Choroid plexus epithelial cell (primary cell): ENCODE measurements at regions not wholly inside any gene's neighbourhood (a gene's known extent, or its start where the extent isn't known, plus 50 kb on each side); places are given as distances from the start of the nearest gene placed in this dataset.

Experiments used
- DNase-seq: peaks from one replicate; pipeline ENCODE4 v3.0.0-alpha.2; 2010; ENCODE audit warnings: low read depth
- H3K4me3 ChIP-seq: 2 replicates; pipeline ENCODE4 v1.5.1; 2011; ENCODE audit warnings: low read depth, mild to moderate bottlenecking, control low read depth, low read length, moderate library complexity
- TF ChIP-seq, protein P1 (sequence below): conservative IDR thresholded peaks from 2 replicates; pipeline ENCODE4 v1.5.1; 2011; ENCODE audit warnings: low read depth, mild to moderate bottlenecking, control low read depth, inconsistent platforms, low read length, moderate library complexity

DNA sequence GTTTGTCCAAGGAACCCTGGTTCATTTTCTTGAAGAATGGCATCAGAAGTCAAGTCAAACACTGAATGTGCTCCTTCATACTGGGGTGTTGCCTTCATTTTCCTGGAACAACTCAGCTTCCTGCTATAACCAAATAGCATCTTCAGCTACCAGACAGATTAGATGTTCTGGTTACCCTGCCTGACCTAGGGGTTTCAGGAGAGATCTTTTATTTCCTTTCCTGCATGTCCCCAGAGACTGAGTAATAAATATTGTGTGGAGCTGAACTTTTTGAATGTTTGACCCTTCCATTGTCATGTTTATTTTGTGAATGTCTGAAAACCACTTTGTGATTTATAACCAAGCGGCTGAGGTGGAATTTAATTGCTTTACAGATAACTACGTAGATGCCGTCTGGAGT is 147.1 kb downstream of the IRX1 start:
- H3K4me3 ChIP-seq, result no peak overlapping the region
- TF ChIP-seq, protein P1, sequence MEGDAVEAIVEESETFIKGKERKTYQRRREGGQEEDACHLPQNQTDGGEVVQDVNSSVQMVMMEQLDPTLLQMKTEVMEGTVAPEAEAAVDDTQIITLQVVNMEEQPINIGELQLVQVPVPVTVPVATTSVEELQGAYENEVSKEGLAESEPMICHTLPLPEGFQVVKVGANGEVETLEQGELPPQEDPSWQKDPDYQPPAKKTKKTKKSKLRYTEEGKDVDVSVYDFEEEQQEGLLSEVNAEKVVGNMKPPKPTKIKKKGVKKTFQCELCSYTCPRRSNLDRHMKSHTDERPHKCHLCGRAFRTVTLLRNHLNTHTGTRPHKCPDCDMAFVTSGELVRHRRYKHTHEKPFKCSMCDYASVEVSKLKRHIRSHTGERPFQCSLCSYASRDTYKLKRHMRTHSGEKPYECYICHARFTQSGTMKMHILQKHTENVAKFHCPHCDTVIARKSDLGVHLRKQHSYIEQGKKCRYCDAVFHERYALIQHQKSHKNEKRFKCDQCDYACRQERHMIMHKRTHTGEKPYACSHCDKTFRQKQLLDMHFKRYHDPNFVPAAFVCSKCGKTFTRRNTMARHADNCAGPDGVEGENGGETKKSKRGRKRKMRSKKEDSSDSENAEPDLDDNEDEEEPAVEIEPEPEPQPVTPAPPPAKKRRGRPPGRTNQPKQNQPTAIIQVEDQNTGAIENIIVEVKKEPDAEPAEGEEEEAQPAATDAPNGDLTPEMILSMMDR, result no peak
- DNase-seq, result no peak

DNA sequence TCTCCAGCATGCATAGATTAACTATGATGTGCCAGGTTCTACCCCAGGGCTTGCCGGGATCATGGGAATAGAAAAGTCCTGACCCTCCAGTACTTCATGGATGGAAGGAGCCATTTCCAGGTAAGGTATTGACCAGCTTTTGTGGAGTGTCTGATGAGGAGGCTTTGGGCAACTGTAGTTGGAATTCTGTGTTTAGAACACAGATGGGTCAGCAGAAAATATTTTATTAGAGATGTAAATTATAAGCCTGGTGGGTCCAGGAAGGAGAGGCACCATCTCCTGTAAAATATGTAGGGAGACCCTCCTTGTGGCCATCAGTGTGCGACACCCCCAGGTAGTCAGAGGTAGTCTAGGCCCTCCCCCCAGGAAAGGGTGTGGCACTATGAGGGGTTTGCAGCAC is 156.2 kb downstream of the IRX1 start:
- no peak overlapping the region for H3K4me3 ChIP-seq
- TF ChIP-seq, protein P1, result no peak
- no peak for DNase-seq

DNA sequence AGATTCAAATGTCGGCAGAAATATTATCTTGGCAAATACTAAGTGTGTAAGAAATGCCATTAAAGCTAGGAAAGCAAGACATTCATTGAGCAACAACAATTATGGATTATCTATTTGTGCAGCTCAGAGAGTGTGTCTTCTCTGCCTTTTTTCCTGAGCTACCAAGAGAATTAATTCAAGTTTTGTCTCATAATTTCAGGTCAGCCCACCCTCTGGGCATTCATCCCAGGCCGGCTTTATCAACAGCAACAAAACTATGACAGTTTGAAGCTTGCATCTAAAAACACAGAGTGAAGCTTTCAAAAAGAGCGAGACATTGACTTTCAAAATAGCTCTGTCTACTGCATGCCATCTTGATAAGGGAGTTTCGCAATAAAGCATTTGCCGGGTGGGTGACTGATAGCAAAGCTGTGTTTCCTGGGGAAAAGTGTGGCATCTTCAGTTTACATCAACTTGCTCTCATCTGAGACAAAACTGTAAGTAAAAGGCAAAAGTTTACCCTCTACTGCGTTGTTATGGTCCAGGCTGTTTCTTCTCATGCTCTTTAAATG is 182.4 kb downstream of the IRX1 start:
- no peak for DNase-seq
- H3K4me3 ChIP-seq, result no peak overlapping the region
- TF ChIP-seq, protein P1, result no peak

DNA sequence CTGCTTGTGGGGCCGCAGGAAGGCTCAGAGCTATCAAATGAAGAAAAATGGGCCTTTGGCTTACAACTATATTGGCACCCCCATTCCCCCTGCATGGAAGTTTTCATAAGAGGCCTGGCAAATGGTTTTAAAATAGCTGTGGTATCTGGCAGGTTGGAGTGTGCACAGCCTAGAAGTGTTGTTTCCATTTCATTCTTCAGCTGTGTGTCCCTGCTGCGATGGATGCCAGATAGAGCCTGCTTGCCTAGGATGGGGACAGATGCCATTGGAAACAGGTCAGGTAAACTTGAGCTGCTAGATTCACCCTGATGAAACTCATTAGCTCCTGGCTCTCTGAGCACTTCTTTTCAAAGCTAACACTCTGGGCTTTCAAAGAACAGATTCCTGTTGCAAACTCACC is 183.3 kb downstream of the IRX1 start:
- no peak for DNase-seq
- H3K4me3 ChIP-seq, result no peak overlapping the region
- TF ChIP-seq, protein P1, result no peak

DNA sequence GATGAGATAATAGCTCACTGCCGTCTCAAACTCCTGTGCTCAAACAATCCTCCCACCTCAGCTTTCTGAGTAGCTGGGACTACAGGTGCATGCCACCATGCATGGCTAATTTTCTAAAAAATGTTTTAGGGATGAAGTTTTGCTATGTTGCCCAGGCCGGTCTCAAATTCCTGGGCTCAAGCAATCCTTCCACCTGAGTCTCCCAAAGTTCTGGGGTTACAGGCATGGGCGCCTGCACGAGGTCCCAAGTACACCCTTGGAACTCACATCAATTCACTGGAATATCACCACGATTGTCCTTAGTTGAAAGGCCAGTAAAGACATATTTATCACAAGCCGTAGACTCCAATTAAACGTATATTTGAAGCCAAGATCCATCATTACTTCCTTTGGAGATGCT is 184.6 kb downstream of the IRX1 start:
- H3K4me3 ChIP-seq, result no peak overlapping the region
- TF ChIP-seq, protein P1, result no peak
- no peak for DNase-seq

DNA sequence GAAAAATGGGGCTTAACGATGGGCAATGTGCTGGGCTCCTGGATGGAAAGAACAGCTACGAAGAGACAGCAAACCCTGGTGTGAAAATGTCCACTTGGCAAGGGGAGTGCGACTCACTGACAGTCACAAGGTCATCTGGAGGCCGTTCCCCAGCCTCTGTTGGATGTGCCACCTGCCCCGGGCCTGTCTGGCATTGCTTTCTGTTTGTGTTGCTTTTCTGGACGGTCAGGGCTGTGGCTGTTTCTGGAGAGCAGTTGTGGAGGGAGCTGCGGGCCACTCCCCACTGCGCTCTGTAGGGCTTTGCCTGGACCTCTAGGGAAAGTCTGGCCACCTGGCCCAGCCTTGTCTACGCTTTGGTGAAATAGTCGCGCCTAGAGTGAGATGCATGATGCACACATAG is 185.3 kb downstream of the IRX1 start:
- TF ChIP-seq, protein P1, result no peak
- DNase-seq, result no peak
- no peak overlapping the region for H3K4me3 ChIP-seq

DNA sequence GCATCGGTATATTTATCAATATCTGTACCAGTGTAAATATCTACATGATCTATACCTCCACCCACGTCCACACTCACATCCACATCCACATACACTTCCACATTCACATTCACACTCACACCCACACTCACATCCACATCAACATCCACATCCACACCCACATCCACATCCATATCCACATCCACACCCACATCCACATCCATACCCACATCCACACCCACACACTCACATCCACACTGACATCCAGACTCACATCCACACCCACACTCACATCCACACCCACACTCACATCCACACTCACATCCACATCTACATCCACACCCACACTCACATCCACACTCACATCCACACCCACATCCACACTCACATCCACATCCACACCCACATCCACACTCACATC is 189.2 kb downstream of the IRX1 start:
- DNase-seq, result no peak
- no peak overlapping the region for H3K4me3 ChIP-seq
- TF ChIP-seq, protein P1, result no peak
